ENCODE measurements at regions not wholly inside any gene's neighbourhood (a gene's known extent, or its start where the extent isn't known, plus 50 kb on each side); places are given as distances from the start of the nearest gene placed in this dataset.
"Not testable (repeated sequence)": the region's sequence is repeated elsewhere in the genome, so short reads cannot be mapped to it uniquely, and the experiment has no call there.

DNA sequence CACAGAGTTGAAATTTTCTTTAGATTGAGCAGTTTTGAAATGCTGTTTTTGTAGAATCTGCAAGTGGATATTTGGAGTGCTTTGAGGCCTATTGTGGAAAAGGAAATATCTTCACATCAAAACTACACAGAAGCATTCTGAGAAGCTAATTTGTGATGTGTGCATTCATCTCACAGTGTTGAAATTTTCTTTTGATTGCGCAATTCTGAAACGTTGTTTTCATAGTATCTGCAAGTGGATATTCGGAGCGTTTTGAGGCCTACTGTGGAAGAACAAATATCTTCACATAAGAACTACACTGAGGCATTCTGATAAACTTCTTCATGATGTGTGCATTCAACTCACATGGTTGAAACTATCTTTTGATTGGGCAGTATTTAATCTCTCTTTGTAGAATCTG is 3143.4 kb upstream of the OR11H1 start:
- H3K4me3 ChIP-seq (ENCODE audit: low read length in 3 of 3); H3K27ac ChIP-seq (ENCODE audit: low read depth in 2 of 2, low read length in 2 of 2); H3K9ac ChIP-seq (ENCODE audit: low read length in 3 of 3); FAIRE-seq; H3K36me3 ChIP-seq (ENCODE audit: control insufficient read depth in 2 of 3, insufficient read depth in 3 of 3, low read length in 3 of 3); H3K27me3 ChIP-seq (ENCODE audit: control insufficient read depth, insufficient read depth, low read length); H3K4me1 ChIP-seq (ENCODE audit: control insufficient read depth in 2 of 3, insufficient read depth in 2 of 3, low read depth in 1 of 3, low read length in 3 of 3); intact Hi-C loops (cut with DNase I); DNase-seq: not testable (repeated sequence)
- peaks cover 0 to 12% (median 0%) of the 10 kb centered on the region in 3 donors for H3K9me3 ChIP-seq (ENCODE audit: control insufficient read depth in 2 of 3, insufficient read depth in 1 of 3, low read length in 3 of 3)

DNA sequence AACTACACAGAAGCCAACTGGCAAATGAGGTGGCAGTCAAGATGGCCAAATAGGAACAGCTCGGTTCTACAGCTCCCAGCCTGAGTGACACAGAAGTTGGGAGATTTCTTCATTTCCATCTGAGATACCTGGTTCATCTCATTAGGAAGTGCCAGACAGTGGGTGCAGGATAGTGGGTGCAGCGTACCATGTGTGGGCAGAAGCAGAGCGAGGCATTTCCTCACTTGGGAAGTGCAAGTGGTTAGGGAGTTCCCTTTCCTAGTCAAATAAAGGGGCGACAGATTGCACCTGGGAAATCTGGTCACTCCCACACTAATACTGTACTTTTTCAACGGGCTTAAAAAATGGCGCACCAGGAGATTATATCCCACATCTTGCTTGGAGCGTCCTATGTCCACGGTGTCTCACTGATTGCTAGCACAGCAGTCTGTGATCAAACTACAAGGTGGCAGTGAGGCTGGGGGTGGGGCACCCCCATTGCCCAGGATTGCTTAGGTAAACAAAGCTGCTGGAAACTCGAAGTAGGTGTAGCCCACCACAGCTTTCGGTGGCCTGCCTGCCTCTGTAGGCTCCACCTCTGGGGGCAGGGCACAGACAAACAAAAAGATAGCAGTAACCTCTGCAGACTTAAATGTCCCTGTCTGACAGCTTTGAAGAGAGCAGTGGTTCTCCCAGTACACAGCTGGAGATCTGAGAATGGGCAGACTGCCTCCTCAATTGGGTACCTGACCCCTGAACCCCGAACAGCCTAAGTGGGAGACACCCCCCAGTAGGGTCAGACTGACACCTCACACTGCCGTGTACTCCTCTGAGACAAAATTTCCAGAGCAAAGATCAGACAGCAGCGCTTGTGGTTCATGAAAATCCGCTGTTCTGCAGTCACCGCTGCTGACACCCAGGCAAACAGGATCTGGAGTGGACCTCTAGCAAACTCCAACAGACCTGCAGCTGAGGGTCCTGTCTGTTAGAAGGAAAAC is 3138.9 kb upstream of the OR11H1 start:
- peak in 1 of 5 donors; percentile 50 for DNase-seq

DNA sequence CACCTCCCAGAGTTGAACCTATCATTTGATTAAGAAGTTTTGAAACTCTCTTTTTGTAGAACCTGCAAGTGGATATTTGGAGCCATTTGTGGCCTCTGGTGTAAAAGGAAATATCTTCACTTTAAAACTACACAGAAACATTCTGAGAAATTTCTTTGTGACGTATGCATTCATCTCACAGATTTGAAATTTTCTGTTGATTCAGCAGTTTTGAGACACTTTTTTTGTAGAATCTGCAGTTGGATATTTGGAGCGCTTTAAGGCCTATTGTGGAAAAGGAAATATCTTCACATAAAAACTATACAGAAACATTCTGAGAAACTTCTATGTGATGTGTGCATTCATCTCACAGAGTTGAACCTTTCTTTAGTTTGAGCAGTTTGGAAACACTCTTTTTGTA is 3130.7 kb upstream of the OR11H1 start:
- intact Hi-C loops (cut with DNase I); H3K4me1 ChIP-seq (ENCODE audit: control insufficient read depth in 2 of 3, insufficient read depth in 2 of 3, low read depth in 1 of 3, low read length in 3 of 3); H3K4me3 ChIP-seq (ENCODE audit: low read length in 3 of 3); FAIRE-seq; H3K36me3 ChIP-seq (ENCODE audit: control insufficient read depth in 2 of 3, insufficient read depth in 3 of 3, low read length in 3 of 3); H3K27ac ChIP-seq (ENCODE audit: low read depth in 2 of 2, low read length in 2 of 2); DNase-seq; H3K9me3 ChIP-seq (ENCODE audit: control insufficient read depth in 2 of 3, insufficient read depth in 1 of 3, low read length in 3 of 3); H3K9ac ChIP-seq (ENCODE audit: low read length in 3 of 3); H3K27me3 ChIP-seq (ENCODE audit: control insufficient read depth, insufficient read depth, low read length): not testable (repeated sequence)

More for the DNA sequence above, 3138.9 kb upstream of the OR11H1 start:
- H3K27me3 ChIP-seq (ENCODE audit: control insufficient read depth, insufficient read depth, low read length); H3K27ac ChIP-seq (ENCODE audit: low read depth in 2 of 2, low read length in 2 of 2); H3K4me3 ChIP-seq (ENCODE audit: low read length in 3 of 3); H3K9ac ChIP-seq (ENCODE audit: low read length in 3 of 3); intact Hi-C loops (cut with DNase I); H3K4me1 ChIP-seq (ENCODE audit: control insufficient read depth in 2 of 3, insufficient read depth in 2 of 3, low read depth in 1 of 3, low read length in 3 of 3); FAIRE-seq; H3K9me3 ChIP-seq (ENCODE audit: control insufficient read depth in 2 of 3, insufficient read depth in 1 of 3, low read length in 3 of 3); H3K36me3 ChIP-seq (ENCODE audit: control insufficient read depth in 2 of 3, insufficient read depth in 3 of 3, low read length in 3 of 3): not testable (repeated sequence)

DNA sequence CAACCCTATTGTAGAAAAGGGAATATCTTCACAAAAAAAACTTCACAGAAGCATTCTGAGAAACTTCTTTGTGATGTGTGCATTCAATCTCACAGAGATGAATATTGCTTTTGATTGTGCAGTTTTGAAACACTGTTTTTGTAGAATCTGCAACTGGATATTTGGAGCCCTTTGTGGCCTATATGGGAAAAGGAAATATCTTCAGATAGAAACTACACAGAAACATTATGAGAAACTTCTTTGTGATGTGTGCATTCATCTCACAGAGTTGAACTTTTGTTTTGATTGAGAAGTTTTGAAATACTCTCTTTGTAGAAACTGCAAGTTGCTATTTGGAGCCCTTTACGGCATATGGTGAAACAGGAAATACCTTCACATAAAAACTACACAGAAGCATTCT is 3126.1 kb upstream of the OR11H1 start:
- H3K36me3 ChIP-seq (ENCODE audit: control insufficient read depth in 2 of 3, insufficient read depth in 3 of 3, low read length in 3 of 3); H3K4me1 ChIP-seq (ENCODE audit: control insufficient read depth in 2 of 3, insufficient read depth in 2 of 3, low read depth in 1 of 3, low read length in 3 of 3); H3K4me3 ChIP-seq (ENCODE audit: low read length in 3 of 3); H3K27me3 ChIP-seq (ENCODE audit: control insufficient read depth, insufficient read depth, low read length); FAIRE-seq; intact Hi-C loops (cut with DNase I); H3K9me3 ChIP-seq (ENCODE audit: control insufficient read depth in 2 of 3, insufficient read depth in 1 of 3, low read length in 3 of 3); H3K9ac ChIP-seq (ENCODE audit: low read length in 3 of 3); H3K27ac ChIP-seq (ENCODE audit: low read depth in 2 of 2, low read length in 2 of 2); DNase-seq: not testable (repeated sequence)

DNA sequence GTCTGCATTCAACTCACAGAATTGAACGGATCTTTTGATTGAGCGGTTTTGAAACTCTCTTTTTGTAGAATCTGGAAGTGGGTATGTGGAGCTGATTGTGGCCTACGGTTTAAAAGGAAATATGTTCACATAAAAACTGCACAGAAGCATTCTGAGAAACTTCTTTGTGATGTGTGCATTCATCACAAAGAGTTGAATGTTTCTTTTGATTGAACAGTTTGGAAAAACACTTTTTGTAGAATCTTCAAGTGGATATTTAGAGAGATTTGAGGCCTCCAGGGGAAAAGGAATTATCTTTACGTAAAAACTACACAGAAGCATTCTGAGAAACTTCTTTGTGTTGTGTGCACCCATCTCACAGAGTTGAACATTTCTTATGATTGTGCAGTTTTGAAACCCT is 3125.5 kb upstream of the OR11H1 start:
- H3K9ac ChIP-seq (ENCODE audit: low read length in 3 of 3); intact Hi-C loops (cut with DNase I); H3K27me3 ChIP-seq (ENCODE audit: control insufficient read depth, insufficient read depth, low read length); H3K36me3 ChIP-seq (ENCODE audit: control insufficient read depth in 2 of 3, insufficient read depth in 3 of 3, low read length in 3 of 3); H3K4me1 ChIP-seq (ENCODE audit: control insufficient read depth in 2 of 3, insufficient read depth in 2 of 3, low read depth in 1 of 3, low read length in 3 of 3); FAIRE-seq; DNase-seq; H3K4me3 ChIP-seq (ENCODE audit: low read length in 3 of 3); H3K27ac ChIP-seq (ENCODE audit: low read depth in 2 of 2, low read length in 2 of 2); H3K9me3 ChIP-seq (ENCODE audit: control insufficient read depth in 2 of 3, insufficient read depth in 1 of 3, low read length in 3 of 3): not testable (repeated sequence)

DNA sequence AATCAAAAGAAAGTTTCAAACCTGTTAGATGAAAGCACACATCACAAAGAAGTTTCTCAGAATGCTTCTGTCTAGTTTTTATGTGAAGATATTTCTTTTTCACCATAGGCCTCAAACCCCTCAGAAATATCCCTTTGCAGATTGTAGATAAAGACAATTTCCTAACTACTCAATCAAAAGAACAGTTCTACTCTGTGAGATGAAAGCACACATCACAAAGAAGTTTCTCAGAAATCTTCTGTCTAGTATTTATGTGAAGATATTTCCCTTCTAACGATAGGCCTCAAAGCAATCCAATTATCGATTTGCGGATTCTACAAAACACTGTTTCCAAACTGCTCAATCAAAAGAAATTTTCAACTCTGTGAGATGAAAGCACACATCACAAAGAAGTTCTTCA is 3092.1 kb upstream of the OR11H1 start:
- FAIRE-seq; H3K4me1 ChIP-seq (ENCODE audit: control insufficient read depth in 2 of 3, insufficient read depth in 2 of 3, low read depth in 1 of 3, low read length in 3 of 3); DNase-seq; H3K9ac ChIP-seq (ENCODE audit: low read length in 3 of 3); H3K9me3 ChIP-seq (ENCODE audit: control insufficient read depth in 2 of 3, insufficient read depth in 1 of 3, low read length in 3 of 3); H3K27ac ChIP-seq (ENCODE audit: low read depth in 2 of 2, low read length in 2 of 2); H3K36me3 ChIP-seq (ENCODE audit: control insufficient read depth in 2 of 3, insufficient read depth in 3 of 3, low read length in 3 of 3); H3K27me3 ChIP-seq (ENCODE audit: control insufficient read depth, insufficient read depth, low read length); intact Hi-C loops (cut with DNase I); H3K4me3 ChIP-seq (ENCODE audit: low read length in 3 of 3): not testable (repeated sequence)

All from kidney (tissue), 10 donors.